PFSK-1 (cell line): ENCODE measurements at regions not wholly inside any gene's neighbourhood (a gene's known extent, or its start where the extent isn't known, plus 50 kb on each side); places are given as distances from the start of the nearest gene placed in this dataset.

ENCODE experiments used
- FOXP2 ChIP-seq: optimal IDR thresholded peaks from 2 replicates; pipeline ENCODE3; 2011; ENCODE audit warnings: borderline replicate concordance, control low read depth, inconsistent platforms; ENCODE audit not compliant: insufficient read depth; ENCODE audit errors: extremely low read length, extremely low read depth
- POLR2AphosphoS5 ChIP-seq: IDR thresholded peaks from 2 replicates; pipeline ENCODE4 v1.6.1; 2012; ENCODE audit warnings: low read depth, mild to moderate bottlenecking, control low read depth, low read length, moderate library complexity
- SIN3A ChIP-seq: IDR thresholded peaks from 2 replicates; pipeline ENCODE4 v1.6.1; 2012; ENCODE audit warnings: mild to moderate bottlenecking, low read length, moderate library complexity, borderline replicate concordance; ENCODE audit not compliant: insufficient read depth
- TAF1 ChIP-seq: IDR thresholded peaks from 2 replicates; pipeline ENCODE4 v1.6.1; 2012; ENCODE audit warnings: low read length, control low read depth, borderline replicate concordance; ENCODE audit not compliant: insufficient read depth
- TF ChIP-seq, protein P1 (sequence below), 2 experiments: IDR thresholded peaks; 2 replicates each; pipeline versions ENCODE4 v1.6.1 to v1.8.0; 2011 to 2012; ENCODE audit warnings: low read depth in 2 of 2, low read length in 2 of 2, control low read depth in 1 of 2, inconsistent platforms in 1 of 2, mild to moderate bottlenecking in 1 of 2, moderate library complexity in 1 of 2; ENCODE audit not compliant: insufficient read depth in 1 of 2

DNA sequence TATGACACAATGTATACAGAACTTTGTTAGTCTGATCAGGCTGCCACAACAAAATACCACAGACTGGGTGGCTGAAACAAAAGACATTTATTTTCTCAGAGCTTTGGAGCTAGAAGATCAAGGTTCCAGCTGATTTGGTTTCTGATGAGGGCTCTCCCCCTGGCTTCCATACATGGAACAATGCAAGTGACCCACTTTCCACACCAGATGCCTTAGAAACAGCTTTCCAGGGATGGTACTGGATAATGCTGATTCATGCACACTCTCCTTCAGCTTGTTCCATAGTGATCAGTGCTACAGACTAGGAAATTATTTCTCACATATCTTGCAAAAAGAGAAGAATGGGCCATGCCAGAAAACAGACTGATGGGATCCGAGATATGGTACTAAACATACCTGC, 1274.9 kb upstream of the SORCS1 start:
- TF ChIP-seq TAF1 = no peak

GRCh38 chr10:108436096-108436495, 1271.6 kb upstream of the SORCS1 start:
- TF ChIP-seq, protein P1, sequence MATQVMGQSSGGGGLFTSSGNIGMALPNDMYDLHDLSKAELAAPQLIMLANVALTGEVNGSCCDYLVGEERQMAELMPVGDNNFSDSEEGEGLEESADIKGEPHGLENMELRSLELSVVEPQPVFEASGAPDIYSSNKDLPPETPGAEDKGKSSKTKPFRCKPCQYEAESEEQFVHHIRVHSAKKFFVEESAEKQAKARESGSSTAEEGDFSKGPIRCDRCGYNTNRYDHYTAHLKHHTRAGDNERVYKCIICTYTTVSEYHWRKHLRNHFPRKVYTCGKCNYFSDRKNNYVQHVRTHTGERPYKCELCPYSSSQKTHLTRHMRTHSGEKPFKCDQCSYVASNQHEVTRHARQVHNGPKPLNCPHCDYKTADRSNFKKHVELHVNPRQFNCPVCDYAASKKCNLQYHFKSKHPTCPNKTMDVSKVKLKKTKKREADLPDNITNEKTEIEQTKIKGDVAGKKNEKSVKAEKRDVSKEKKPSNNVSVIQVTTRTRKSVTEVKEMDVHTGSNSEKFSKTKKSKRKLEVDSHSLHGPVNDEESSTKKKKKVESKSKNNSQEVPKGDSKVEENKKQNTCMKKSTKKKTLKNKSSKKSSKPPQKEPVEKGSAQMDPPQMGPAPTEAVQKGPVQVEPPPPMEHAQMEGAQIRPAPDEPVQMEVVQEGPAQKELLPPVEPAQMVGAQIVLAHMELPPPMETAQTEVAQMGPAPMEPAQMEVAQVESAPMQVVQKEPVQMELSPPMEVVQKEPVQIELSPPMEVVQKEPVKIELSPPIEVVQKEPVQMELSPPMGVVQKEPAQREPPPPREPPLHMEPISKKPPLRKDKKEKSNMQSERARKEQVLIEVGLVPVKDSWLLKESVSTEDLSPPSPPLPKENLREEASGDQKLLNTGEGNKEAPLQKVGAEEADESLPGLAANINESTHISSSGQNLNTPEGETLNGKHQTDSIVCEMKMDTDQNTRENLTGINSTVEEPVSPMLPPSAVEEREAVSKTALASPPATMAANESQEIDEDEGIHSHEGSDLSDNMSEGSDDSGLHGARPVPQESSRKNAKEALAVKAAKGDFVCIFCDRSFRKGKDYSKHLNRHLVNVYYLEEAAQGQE (IDR thresholded peaks at IDR 0.05; ENCODE audit: insufficient read depth in 1 of 2, low read depth in 2 of 2, low read length in 2 of 2) = no peak
- no peak for TF ChIP-seq TAF1
- no peak for TF ChIP-seq FOXP2
- TF ChIP-seq POLR2AphosphoS5 = no peak
- TF ChIP-seq SIN3A = no peak

DNA sequence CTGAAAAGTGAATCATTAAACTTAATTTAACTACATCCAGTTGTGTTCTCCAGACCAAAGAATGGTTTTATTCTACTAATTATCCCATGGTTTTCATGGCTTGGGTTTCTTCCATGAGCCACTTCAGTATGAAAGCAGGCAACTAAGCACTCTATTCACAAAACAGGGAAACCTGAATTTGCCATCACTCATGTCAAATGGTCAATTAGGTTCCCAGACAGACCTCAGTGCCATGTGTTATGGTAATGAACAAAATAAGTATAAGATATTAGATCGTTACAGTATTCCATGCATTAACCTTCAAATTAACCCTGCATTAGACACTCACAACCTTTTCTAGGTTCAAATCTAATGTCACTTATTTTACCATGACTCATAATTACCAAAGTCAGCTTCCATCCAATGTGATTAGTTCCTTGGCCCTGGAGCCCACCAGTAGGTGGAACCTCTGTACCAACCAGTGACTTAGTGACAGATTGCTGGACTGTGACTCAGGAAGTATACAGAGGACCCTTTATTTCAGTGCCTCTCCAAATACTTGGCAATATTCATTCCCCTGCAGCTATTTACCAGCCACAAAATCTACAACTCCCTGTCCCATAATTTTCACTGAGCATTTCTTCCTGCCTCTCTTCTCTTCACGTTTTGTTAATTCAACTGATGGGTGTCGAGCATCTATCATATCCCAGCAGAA, 1270.2 kb upstream of the SORCS1 start:
- no peak for TF ChIP-seq POLR2AphosphoS5
- no peak for TF ChIP-seq TAF1
- no peak for TF ChIP-seq FOXP2
- TF ChIP-seq, protein P1 (IDR thresholded peaks at IDR 0.05; ENCODE audit: insufficient read depth in 1 of 2, low read depth in 2 of 2, low read length in 2 of 2) = no peak
- no peak for TF ChIP-seq SIN3A

DNA sequence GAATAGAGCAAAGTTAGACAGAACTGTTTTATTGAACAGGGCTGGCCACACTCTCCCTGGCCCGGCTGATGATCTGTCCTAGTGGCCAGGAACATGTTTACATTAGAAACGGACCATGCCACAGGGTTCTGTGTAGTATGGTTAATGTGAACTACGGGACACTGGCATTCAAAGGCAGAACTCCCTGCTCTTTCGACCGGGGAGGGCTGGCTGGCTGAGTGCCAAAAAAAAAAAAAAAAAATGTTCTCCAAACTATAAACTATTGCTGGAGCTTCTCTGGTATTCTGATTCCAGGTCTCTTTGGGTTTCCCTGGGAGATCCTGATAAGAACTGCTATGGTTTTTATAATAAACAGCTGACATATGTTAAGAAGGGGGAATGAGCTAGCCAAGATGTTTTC, 1262.6 kb upstream of the SORCS1 start:
- TF ChIP-seq, protein P1 (IDR thresholded peaks at IDR 0.05; ENCODE audit: insufficient read depth in 1 of 2, low read depth in 2 of 2, low read length in 2 of 2) = no peak
- TF ChIP-seq POLR2AphosphoS5 (no peak), FOXP2 (no peak), TAF1 (no peak), SIN3A (no peak)

DNA sequence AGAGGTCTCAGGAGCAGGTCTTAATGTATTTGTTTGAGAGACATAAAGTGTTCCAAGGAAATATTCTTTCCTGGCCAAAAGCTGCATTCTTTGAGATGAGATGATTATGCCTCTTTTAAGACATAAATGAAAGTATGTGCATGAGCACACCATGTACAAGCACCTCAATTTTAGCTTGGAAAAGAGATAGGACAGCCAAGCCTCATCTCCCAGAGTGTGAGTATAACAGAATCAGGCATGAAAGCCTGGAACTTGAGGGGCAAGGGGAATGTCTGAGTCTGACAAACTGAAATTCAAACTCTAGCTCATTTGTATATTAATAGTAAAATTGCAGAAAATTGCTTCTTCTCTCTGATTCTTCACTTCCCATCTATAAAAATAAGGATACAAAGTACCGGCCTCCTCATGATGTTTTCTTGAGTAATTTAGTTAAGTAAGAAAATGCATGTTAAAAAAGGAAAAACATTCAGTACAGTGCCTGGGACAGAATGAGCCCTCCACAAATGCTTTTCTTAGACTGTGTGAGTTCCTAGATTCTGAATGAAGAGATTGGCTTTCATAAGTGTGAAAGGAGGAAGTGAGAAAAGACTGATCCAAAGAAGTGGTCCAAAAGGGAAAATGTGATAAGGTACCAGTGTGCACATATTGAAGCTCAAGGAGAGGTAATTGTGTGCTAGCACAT, 1260.9 kb upstream of the SORCS1 start:
- TF ChIP-seq POLR2AphosphoS5 (no peak), SIN3A (no peak), TAF1 (no peak), FOXP2 (no peak)
- TF ChIP-seq, protein P1 (IDR thresholded peaks at IDR 0.05; ENCODE audit: insufficient read depth in 1 of 2, low read depth in 2 of 2, low read length in 2 of 2) = no peak
